Epithelial cell of proximal tubule (primary cell): ENCODE measurements at regions not wholly inside any gene's neighbourhood (a gene's known extent, or its start where the extent isn't known, plus 50 kb on each side); places are given as distances from the start of the nearest gene placed in this dataset.
"Not testable (repeated sequence)": the region's sequence is repeated elsewhere in the genome, so short reads cannot be mapped to it uniquely, and the experiment has no call there.

Experiments
- DNase-seq: peaks from one replicate; pipeline ENCODE4 v3.0.0-alpha.2; 2011; ENCODE audit warnings: low read depth
- H3K4me3 ChIP-seq: 2 replicates; pipeline ENCODE4 v1.5.1; 2011; ENCODE audit warnings: low read depth, mild to moderate bottlenecking, low read length
- TF ChIP-seq, protein P1 (sequence below): conservative IDR thresholded peaks from 2 replicates; pipeline ENCODE4 v1.5.1; 2012; ENCODE audit warnings: low read depth, mild to moderate bottlenecking, low read length

DNA sequence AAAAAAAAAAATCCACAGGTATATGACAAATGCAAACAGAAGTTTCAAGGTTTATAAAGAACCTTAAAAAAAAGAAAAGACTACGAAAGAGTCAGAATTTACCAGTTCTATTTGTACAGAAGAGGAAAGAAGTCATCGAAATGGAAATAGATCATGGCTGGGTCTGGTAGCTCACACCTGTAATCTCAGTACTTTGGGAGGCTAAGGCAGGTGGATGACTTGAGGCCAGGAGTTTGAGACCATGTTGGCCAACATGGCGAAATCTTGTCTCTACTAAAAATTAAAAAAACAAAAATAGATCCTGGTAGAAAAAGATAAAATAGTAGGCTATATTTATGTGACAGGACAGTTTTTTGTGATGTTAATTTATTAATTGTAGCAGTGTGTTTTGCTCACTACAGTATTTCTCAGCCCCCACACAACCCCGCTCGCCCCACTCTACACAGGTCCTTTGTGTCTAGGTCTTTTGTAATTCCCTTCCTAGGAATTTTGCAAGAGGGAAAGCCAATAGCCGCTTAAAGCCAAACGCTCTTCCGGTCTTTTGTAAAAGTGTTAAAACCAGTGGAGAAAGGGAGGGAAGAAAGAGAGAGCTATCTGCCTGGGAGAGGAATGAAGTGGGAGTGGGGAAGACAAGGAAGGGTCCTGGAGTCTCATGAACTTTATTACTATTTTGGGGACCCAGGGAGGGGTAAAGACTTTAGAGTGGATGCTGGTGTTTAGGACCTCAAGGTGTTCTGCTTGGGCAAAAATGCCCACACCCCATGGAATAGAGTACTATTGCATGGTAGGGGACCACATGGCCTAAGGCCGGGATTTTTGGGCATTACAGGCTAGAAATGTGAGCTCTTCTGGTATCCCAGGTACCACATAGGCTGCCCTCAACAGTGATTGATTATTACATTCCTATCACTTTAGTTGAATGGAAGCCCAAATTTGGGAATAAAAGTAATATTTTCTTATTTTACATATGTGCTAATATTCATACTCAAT lies 59.4 kb upstream of the XPO1 start:
- H3K4me3 ChIP-seq = no peak overlapping the region
- DNase-seq = no peak

DNA sequence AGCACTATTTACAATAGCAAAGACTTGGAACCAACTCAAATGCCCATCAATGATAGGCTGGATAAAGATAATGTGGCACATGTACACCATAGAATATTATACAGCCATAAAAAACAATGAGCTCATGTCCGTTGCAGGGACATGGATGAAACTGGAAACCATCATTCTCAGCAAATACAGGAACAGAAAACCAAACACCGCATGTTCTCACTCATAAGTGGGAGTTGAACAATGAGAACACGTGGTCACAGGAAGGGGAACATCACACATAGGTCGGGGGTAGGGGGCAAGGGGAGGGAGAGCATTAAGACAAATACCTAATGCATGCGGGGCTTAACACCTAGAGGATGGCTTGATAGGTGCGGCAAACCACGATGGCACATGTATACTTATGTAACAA lies 56.0 kb upstream of the XPO1 start:
- not testable (repeated sequence) for DNase-seq

More for the DNA sequence above, 59.4 kb upstream of the XPO1 start:
- TF ChIP-seq, protein P1, sequence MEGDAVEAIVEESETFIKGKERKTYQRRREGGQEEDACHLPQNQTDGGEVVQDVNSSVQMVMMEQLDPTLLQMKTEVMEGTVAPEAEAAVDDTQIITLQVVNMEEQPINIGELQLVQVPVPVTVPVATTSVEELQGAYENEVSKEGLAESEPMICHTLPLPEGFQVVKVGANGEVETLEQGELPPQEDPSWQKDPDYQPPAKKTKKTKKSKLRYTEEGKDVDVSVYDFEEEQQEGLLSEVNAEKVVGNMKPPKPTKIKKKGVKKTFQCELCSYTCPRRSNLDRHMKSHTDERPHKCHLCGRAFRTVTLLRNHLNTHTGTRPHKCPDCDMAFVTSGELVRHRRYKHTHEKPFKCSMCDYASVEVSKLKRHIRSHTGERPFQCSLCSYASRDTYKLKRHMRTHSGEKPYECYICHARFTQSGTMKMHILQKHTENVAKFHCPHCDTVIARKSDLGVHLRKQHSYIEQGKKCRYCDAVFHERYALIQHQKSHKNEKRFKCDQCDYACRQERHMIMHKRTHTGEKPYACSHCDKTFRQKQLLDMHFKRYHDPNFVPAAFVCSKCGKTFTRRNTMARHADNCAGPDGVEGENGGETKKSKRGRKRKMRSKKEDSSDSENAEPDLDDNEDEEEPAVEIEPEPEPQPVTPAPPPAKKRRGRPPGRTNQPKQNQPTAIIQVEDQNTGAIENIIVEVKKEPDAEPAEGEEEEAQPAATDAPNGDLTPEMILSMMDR = no peak

DNA sequence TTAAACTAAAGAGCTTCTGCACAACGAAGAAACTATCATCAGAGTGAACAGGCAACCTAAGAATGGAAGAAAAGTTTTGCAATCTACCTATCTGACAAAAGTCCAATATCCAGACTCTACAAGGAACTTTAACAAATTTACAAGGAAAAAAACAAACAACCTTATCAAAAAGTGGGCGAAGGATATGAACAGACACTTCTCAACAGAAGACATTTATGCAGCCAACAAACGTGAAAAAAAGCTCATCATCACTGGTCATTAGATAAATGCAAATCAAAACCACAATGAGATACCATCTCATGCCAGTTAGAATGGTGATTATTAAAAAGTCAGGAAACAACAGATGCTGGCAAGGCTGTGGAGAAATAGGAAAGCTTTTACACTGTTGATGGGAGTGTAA lies 55.5 kb upstream of the XPO1 start:
- not testable (repeated sequence) for H3K4me3 ChIP-seq, DNase-seq

More for the DNA sequence above, 56.0 kb upstream of the XPO1 start:
- not testable (repeated sequence) for H3K4me3 ChIP-seq

DNA sequence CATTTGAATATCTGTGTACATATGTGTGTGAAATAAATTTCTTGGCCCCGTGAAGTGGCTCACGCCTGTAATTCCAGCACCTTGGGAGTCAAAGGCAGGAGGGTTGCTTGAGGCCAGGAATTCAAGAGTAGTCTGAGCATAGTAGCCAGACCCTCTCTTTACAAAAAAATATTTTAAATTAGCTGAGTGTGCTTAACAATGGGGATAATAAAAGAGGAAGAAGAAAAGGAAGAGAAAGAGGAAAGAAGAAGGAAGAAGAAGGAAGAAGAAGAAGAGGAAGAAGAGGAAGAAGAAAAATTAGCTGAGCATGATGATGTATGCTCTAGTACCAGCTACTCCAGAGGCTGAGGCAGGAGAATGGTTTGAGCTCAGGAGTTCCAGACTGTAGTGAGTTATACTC lies 52.1 kb upstream of the XPO1 start:
- DNase-seq = no peak
- TF ChIP-seq, protein P1 = no peak
- H3K4me3 ChIP-seq = no peak overlapping the region

DNA sequence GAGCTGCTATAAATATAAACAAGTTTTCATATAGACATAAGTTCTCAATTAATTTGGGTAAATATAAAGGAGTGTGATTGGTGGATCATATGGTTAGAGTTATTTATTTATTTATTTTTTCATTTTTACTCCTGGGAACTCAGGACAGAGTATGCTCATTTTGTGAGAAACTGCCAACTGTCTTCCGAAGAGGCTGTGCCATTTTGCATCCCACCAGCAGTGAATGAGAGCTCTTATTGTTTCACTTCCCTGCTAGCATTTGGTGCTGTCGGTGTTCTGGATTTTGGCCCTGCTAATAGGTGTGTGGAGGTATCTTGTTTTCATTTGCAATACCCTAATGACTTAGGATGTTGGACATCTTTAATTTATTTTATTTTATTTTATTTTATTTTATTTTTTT lies 50.4 kb upstream of the XPO1 start:
- H3K4me3 ChIP-seq = no peak overlapping the region
- TF ChIP-seq, protein P1 = no peak
- no peak for DNase-seq
